ENCODE measurements at regions not wholly inside any gene's neighbourhood (a gene's known extent, or its start where the extent isn't known, plus 50 kb on each side); places are given as distances from the start of the nearest gene placed in this dataset.

DNA sequence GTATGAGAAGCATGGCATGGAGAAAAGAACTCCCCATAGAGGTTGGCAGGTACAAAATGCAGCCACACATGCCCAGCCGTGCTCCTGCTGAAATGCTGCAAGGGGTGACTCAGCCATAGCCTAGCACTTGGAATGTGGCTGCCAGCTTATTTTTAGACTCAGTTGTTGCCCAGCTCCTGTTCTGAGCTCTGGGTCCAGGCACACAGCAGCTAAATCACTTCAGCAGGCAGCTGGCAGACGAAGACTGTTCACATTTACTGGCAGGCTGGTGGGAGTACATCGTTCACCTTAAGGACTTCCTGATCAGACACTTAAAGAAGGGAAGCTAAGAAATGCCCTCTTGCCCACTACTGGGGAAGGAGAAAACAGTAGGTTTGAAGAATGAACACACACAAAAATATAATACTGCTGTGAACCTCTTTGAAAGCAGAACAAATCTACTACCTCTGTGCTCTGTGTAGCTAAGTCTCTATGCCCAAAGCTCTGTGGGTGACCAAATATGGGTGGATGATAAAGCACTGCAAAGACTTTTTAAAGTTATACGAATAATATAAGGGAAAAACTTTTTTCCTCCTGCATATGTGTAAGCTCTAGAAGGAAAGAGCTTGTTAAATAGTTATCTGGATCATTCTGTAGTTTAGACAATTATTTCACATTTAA lies 146.1 kb downstream of the LNPK start:
- BruUV-seq (replicated peaks), result no TSS peak
- peaks cover 10% of the 10 kb centered on the region for H3K27me3 ChIP-seq (replicated peaks; ENCODE audit: insufficient read depth, low read depth, low read length, poor library complexity)
- H3K4me1 ChIP-seq (ENCODE audit: insufficient read depth, low read length, poor library complexity, severe bottlenecking), result peaks cover 6% of the 10 kb centered on the region
- CTCF ChIA-PET, result no interaction called here
- no peaks in the 10 kb centered on the region for H3K36me3 ChIP-seq (ENCODE audit: insufficient read depth, low read length, poor library complexity, severe bottlenecking)
- H3K4me3 ChIP-seq (ENCODE audit: low read depth, low read length, poor library complexity, severe bottlenecking), result no peak overlapping the region
- intact Hi-C loops (cut with micrococcal nuclease; ENCODE audit: unreplicated experiment), result loop anchor here (2.0 kb wide), 1 partner anchor 59 kb away; no protein-coding TSS in a partner anchor
- POLR2A ChIA-PET (ENCODE audit: low non-redundant PET), result interaction anchor here (0.6 kb wide), 1 partner anchor 39 kb away, joined by 3 read pairs; no protein-coding TSS in a partner anchor
- H3K9me3 ChIP-seq (ENCODE audit: low read depth, low read length, poor library complexity, severe bottlenecking), result no peaks in the 10 kb centered on the region
- no peak for DNase-seq (ENCODE audit: low spot score)
- TF ChIP-seq, protein P1, sequence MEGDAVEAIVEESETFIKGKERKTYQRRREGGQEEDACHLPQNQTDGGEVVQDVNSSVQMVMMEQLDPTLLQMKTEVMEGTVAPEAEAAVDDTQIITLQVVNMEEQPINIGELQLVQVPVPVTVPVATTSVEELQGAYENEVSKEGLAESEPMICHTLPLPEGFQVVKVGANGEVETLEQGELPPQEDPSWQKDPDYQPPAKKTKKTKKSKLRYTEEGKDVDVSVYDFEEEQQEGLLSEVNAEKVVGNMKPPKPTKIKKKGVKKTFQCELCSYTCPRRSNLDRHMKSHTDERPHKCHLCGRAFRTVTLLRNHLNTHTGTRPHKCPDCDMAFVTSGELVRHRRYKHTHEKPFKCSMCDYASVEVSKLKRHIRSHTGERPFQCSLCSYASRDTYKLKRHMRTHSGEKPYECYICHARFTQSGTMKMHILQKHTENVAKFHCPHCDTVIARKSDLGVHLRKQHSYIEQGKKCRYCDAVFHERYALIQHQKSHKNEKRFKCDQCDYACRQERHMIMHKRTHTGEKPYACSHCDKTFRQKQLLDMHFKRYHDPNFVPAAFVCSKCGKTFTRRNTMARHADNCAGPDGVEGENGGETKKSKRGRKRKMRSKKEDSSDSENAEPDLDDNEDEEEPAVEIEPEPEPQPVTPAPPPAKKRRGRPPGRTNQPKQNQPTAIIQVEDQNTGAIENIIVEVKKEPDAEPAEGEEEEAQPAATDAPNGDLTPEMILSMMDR (conservative IDR thresholded peaks at IDR 0.05; ENCODE audit: low read depth, low read length), result no peak
- no peak for TF ChIP-seq EZH2 (IDR thresholded peaks at IDR 0.05; ENCODE audit: borderline replicate concordance, low read depth, low read length, poor library complexity, severe bottlenecking)
- no peak overlapping the region for H3K27ac ChIP-seq (ENCODE audit: low read depth, low read length, poor library complexity, severe bottlenecking)

DNA sequence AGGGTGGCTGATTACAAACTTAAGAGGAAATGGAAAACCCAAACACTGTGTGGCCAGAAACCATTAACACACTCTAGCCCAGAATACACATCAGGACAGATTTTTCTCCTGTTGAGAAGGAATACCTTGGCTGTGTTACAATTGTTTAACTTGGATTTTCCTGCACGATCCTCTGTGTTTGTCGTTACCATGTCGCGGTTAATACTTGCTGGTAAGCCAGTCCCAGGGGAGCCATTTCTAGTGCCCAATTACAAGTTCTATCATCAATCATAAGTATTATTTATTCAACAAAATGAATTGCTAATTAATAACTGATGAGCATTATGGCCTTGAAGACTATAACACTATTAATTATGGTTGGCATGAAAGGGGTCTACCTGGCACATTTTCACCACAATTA lies 146.8 kb downstream of the LNPK start:
- ChIA-PET CTCF (no interaction called here), POLR2A (ENCODE audit: low non-redundant PET) (interaction anchor here (0.6 kb wide), 1 partner anchor 40 kb away, joined by 3 read pairs; no protein-coding TSS in a partner anchor)
- Histone ChIP-seq H3K4me3 (ENCODE audit: low read depth, low read length, poor library complexity, severe bottlenecking) (no peak overlapping the region), H3K27ac (ENCODE audit: low read depth, low read length, poor library complexity, severe bottlenecking) (no peak overlapping the region), H3K9me3 (ENCODE audit: low read depth, low read length, poor library complexity, severe bottlenecking) (no peaks in the 10 kb centered on the region), H3K36me3 (ENCODE audit: insufficient read depth, low read length, poor library complexity, severe bottlenecking) (no peaks in the 10 kb centered on the region), H3K27me3 (replicated peaks; ENCODE audit: insufficient read depth, low read depth, low read length, poor library complexity) (peaks cover 4% of the 10 kb centered on the region), H3K4me1 (ENCODE audit: insufficient read depth, low read length, poor library complexity, severe bottlenecking) (peaks cover 6% of the 10 kb centered on the region)
- TF ChIP-seq EZH2 (IDR thresholded peaks at IDR 0.05; ENCODE audit: borderline replicate concordance, low read depth, low read length, poor library complexity, severe bottlenecking), result no peak
- TF ChIP-seq, protein P1 (conservative IDR thresholded peaks at IDR 0.05; ENCODE audit: low read depth, low read length), result no peak
- BruUV-seq (replicated peaks), result no TSS peak
- intact Hi-C loops (cut with micrococcal nuclease; ENCODE audit: unreplicated experiment), result loop anchor here (2.0 kb wide), 1 partner anchor 60 kb away; no protein-coding TSS in a partner anchor
- no peak for DNase-seq (ENCODE audit: low spot score)

DNA sequence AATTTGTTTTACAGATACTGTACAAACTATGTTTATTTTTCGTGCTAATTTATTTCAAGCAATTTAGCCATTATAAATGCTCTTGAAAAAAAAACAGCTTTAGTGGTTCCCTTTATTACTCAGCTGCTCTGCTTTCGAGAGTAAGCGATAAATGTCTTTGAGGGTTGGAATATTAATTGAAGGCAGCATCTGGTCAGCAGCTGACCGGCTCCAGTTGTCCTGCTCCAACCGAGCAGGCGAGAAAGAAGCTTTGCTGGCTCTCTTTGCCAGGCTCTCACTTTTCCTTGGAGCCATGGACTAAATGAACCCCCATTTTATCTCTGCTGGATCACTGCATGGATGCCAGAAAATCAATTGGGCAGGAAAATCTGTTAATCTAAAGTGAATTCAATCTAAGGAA lies 147.4 kb downstream of the LNPK start:
- ChIA-PET POLR2A (ENCODE audit: low non-redundant PET) (no interaction called here), CTCF (no interaction called here)
- no peaks in the 10 kb centered on the region for H3K9me3 ChIP-seq (ENCODE audit: low read depth, low read length, poor library complexity, severe bottlenecking)
- H3K27me3 ChIP-seq (replicated peaks; ENCODE audit: insufficient read depth, low read depth, low read length, poor library complexity), result no peaks in the 10 kb centered on the region
- intact Hi-C loops (cut with micrococcal nuclease; ENCODE audit: unreplicated experiment), result loop anchor here (2.0 kb wide), 1 partner anchor 60 kb away; no protein-coding TSS in a partner anchor
- DNase-seq (ENCODE audit: low spot score), result no peak
- no TSS peak for BruUV-seq (replicated peaks)
- H3K4me1 ChIP-seq (ENCODE audit: insufficient read depth, low read length, poor library complexity, severe bottlenecking), result peaks cover 6% of the 10 kb centered on the region
- H3K4me3 ChIP-seq (ENCODE audit: low read depth, low read length, poor library complexity, severe bottlenecking), result no peak overlapping the region
- no peaks in the 10 kb centered on the region for H3K36me3 ChIP-seq (ENCODE audit: insufficient read depth, low read length, poor library complexity, severe bottlenecking)
- no peak for TF ChIP-seq EZH2 (IDR thresholded peaks at IDR 0.05; ENCODE audit: borderline replicate concordance, low read depth, low read length, poor library complexity, severe bottlenecking)
- TF ChIP-seq, protein P1 (conservative IDR thresholded peaks at IDR 0.05; ENCODE audit: low read depth, low read length), result no peak
- H3K27ac ChIP-seq (ENCODE audit: low read depth, low read length, poor library complexity, severe bottlenecking), result no peak overlapping the region

All from A673 (cell line).